Stimulated activated CD4-positive, alpha-beta T cell treated with anti-CD3 and anti-CD28 coated beads, Interleukin-4, amount 100 ng/mL, for 48 hours (primary cell): ENCODE measurements at regions not wholly inside any gene's neighbourhood (a gene's known extent, or its start where the extent isn't known, plus 50 kb on each side); places are given as distances from the start of the nearest gene placed in this dataset.

Source experiments
- DNase-seq, 2 donors: peaks; one replicate each; pipeline ENCODE4 v3.0.0-alpha.2; 2020; ENCODE audit warnings: low read depth in 2 of 2

GRCh38 chr13:78780708-78781107 lies 121.8 kb upstream of the OBI1 start:
- DNase-seq = no peak

DNA sequence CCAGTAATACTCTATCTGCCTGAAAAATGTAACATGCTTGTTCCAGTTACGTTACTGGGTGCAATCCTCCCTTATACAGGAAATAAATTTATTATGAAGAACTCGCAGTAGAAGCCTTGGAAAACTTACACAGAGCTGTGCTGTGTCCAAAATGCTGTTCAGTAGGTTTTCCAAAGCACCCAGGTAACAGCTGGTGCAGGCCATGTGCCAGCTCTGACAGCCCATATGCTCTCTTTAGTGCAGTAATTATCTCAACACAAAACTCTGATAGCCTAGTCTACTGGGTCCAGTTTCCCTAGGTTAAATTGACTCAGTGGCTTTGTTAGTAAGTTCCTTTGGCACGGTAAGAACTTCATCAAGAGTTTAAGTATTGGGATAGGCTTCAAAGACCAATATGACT lies 120.7 kb upstream of the OBI1 start:
- no peak for DNase-seq

DNA sequence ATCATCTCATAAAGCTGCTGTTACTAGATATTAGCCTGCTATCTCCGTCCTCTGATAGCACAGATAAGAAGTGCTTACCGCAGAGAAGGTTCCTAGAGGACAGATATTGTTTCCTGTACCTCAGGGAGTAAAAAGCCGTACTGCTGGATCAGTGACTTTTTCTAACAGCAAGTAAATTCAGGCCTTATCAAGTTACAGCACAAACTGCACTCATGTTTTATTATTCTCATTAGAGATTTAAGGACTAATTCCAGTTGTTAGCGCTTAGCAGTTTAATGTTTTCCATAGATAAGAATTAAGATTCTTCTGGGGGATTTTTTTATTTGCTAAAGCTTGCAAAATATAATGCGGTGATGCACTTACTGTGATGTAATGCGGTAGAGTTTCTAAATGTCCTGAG lies 119.0 kb upstream of the OBI1 start:
- no peak for DNase-seq

- DNase-seq = no peak
These were observed 118.4 kb upstream of the OBI1 start for GRCh38 chr13:78777396-78777795.

DNA sequence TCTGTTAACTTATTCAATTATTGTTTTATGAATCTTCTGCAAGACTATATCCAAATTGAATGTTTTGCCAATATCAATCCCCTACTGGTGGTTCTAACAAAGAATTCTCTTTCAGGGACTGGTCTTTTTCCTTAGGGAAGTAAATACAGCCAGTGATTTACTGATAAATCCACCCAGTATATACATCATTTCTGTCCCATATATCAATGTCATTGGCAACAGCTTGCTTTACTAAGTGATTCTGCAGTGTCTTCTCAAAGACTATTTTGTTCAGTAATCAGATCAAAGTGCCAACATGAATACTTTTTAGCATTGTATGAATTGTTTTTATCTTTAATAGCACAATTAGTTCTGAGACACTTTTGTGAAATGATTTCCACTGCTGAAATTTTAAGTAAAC lies 114.0 kb upstream of the OBI1 start:
- no peak for DNase-seq

- no peak for DNase-seq
These were observed 111.6 kb upstream of the OBI1 start for GRCh38 chr13:78770601-78771000.

- DNase-seq = no peak
These were observed 110.0 kb upstream of the OBI1 start for GRCh38 chr13:78768950-78769349.

- DNase-seq = no peak
These were observed 105.7 kb upstream of the OBI1 start for GRCh38 chr13:78764665-78765064.

DNA sequence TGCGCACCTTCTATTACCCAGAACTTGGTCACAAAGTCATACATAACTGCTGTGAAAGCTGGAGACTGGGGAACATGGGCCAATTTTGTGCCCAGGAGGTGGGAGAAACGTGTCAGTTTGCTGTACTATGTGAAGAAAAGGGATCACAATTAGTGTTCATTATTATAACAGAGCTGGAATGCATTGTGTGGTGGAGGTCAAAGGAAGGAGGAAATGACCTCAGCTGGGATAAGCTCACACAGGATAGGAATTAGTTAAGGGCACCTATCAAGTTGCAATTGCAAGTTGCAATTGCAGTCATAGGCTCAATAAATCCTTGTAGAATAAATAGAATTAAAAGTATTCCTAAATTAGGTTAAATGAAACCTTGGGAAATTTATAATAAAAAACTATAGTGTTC lies 103.9 kb upstream of the OBI1 start:
- DNase-seq = no peak

DNA sequence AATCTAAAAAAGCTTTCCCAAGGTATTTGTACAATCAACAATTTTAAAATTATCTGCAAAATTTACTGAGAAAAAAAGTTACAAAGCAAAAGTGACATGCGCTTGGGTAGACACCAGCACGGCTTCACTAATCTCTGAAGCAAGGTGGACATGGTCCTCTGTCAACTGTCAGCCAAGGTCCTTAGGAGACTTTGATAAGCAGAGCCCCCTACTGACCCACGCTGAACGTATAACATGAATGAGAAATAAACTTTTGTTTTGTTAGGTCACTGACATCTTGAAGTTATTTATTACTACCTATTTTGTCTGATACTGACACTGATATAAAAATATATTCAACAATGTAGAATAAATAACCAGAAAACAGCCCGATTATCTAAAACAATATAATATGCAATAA lies 100.7 kb upstream of the OBI1 start:
- no peak for DNase-seq

GRCh38 chr13:78758549-78758948 lies 99.6 kb upstream of the OBI1 start:
- DNase-seq = no peak

- DNase-seq = no peak
These were observed 94.5 kb upstream of the OBI1 start for GRCh38 chr13:78753435-78753834.

DNA sequence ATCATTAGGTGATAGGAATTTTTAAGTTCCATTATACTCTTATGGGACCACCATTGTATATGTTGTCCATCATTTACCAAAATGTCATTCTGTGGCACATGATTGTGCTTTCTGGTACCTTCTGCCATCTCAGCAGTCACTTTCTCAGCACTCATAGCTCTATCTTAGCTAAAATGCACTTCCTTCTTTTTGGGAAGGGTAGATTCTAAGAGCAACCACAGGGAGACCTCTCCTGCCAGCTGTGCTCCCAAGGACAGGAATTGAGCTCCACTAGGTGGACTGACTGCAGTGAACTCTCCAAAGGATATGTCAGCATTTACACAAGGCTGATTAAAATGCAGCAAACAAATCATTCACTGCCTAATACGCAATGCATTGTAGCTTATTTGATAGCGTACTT lies 91.8 kb upstream of the OBI1 start:
- no peak for DNase-seq

- no peak for DNase-seq
These were observed 85.0 kb upstream of the OBI1 start for GRCh38 chr13:78743973-78744372.

- DNase-seq = no peak
These were observed 83.7 kb upstream of the OBI1 start for GRCh38 chr13:78742659-78743058.

- no peak for DNase-seq
These were observed 77.2 kb upstream of the OBI1 start for GRCh38 chr13:78736142-78736541.

DNA sequence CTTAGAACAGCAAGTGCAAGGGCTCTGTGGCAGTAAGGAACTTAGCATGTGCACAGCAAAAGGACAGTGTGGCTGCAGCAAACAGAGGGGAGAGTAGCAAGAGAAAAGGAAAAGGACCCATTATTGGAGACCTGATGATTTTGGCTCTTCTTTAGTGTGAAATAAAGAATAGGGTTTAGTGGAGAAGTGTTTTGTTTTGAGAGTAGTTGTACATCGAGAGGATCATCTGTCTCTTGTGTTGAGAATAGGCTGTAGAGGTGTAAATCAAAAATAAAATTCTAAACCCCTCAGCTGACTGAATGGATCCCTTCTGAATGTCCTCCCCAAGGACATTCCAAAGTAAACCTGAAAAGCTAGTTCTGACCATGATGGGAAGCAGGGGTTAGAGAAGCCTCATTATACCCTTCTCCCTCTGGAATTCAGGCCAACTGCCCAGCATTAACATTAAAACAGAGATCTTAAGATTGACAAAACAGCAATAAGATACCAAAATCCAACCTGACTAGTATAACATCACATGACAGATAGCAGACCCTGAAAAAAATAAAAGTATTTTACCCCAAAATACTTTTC lies 73.6 kb upstream of the OBI1 start:
- no peak for DNase-seq

DNA sequence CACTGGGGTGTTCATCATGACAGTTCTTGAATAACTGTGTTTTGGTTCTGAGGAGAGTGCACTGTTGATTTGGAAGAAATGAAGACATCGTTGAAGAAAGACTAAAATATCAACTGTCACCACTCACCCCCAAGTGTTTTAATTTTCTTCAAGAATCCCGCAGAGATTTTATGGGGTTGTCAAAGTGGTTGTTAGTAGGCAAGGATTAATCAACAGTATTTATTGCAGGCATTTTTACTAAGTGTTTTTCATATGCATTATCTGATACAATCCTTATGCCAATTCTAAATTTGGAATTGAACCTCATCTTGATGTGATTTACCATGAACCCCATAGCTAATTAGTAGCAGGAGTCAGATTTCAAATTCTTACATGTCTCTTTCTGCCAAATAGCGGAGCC lies 63.7 kb upstream of the OBI1 start:
- no peak for DNase-seq

GRCh38 chr13:78719367-78719766 lies 60.4 kb upstream of the OBI1 start:
- DNase-seq = no peak

GRCh38 chr13:78714717-78715116 lies 55.8 kb upstream of the OBI1 start:
- DNase-seq = no peak

- no peak for DNase-seq
These were observed 53.9 kb upstream of the OBI1 start for GRCh38 chr13:78712831-78713230.

DNA sequence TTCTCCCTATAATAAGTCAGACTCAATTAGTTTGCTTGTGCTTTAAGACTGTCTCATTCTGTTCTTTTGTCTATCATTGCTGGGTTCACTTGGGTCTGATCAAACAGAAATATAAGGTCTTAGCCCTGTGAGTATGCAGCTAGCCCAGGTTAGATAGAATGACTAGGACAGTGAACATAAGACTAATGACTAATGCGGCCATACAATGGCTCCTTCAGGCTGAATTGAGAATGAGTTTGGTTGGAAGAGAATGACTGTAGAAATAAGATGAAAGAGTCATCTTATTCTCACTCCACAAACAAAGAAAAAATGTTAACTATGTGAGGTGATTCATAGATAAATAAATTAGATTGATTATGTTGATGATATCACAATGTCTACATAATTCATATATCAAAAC lies 50.1 kb upstream of the OBI1 start:
- DNase-seq = no peak
